ENCODE measurements at regions not wholly inside any gene's neighbourhood (a gene's known extent, or its start where the extent isn't known, plus 50 kb on each side); places are given as distances from the start of the nearest gene placed in this dataset.

DNA sequence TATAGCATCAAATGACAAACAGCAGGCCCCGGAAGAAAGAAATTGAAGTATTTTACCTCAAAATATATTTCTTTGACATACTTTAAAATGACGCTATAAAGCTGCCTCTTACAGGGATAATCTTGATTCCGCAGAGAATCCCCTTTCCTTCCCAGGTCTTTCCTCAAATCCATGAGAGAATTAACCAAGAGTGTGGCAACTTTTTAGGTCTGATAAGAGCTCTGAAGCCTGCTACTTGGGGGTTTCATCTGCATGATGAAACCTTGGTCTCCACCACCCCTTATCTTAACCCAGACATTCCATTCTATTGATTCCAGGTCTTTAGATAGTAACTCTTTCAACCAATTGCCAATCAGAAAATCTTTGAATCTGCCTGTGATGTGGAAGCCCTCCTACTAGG, 173.8 kb downstream of the CEMIP2 start:
- FAIRE-seq (no peak), ATAC-seq (no peak), DNase-seq (ENCODE audit: low read depth in 1 of 2, low spot score in 1 of 2) (no peak)
- H3K4me1 ChIP-seq: no peaks in the 10 kb centered on the region
- no peak overlapping the region for H3K4me2 ChIP-seq
- 93% methylated on average over 3 of the region's 3 CpGs for WGBS (ENCODE audit: missing lambda C conversion rate)
- ChIA-PET POLR2A (no interaction called here), CTCF (interaction anchor here (0.7 to 4.0 kb wide), 2 partner anchors 10 to 103 kb away, joined by 3 to 21 read pairs; no protein-coding TSS in a partner anchor)
- no peak overlapping the region for H3K27ac ChIP-seq
- no peak overlapping the region for H3K4me3 ChIP-seq
- TF ChIP-seq CBX2 (IDR thresholded peaks at IDR 0.05; ENCODE audit: borderline replicate concordance, low read depth): no peak
- no peak for TF ChIP-seq FOSB (CRISPR knock-in tag; IDR thresholded peaks at IDR 0.05)
- no peak for TF ChIP-seq BHLHE40 (IDR thresholded peaks at IDR 0.05; ENCODE audit: low read depth, low read length)
- no peak for TF ChIP-seq JUN (IDR thresholded peaks at IDR 0.05)
- TF ChIP-seq CBX8 (IDR thresholded peaks at IDR 0.05): no peak
- no peak for TF ChIP-seq GATA3 (IDR thresholded peaks at IDR 0.05; ENCODE audit: borderline replicate concordance)
- TF ChIP-seq, protein P1, sequence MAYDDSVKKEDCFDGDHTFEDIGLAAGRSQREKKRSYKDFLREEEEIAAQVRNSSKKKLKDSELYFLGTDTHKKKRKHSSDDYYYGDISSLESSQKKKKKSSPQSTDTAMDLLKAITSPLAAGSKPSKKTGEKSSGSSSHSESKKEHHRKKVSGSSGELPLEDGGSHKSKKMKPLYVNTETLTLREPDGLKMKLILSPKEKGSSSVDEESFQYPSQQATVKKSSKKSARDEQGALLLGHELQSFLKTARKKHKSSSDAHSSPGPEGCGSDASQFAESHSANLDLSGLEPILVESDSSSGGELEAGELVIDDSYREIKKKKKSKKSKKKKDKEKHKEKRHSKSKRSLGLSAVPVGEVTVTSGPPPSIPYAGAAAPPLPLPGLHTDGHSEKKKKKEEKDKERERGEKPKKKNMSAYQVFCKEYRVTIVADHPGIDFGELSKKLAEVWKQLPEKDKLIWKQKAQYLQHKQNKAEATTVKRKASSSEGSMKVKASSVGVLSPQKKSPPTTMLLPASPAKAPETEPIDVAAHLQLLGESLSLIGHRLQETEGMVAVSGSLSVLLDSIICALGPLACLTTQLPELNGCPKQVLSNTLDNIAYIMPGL (CRISPR knock-in tag; IDR thresholded peaks at IDR 0.05; ENCODE audit: borderline replicate concordance): no peak
- no peak for TF ChIP-seq FOSL2 (IDR thresholded peaks at IDR 0.05)
- TF ChIP-seq FOSL2 (CRISPR knock-in tag; IDR thresholded peaks at IDR 0.05): no peak
- TF ChIP-seq, protein P2, sequence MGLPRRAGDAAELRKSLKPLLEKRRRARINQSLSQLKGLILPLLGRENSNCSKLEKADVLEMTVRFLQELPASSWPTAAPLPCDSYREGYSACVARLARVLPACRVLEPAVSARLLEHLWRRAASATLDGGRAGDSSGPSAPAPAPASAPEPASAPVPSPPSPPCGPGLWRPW (IDR thresholded peaks at IDR 0.05): no peak
- no peak for TF ChIP-seq EHMT2 (IDR thresholded peaks at IDR 0.05; ENCODE audit: low read depth)
- no peak for TF ChIP-seq RCOR1 (IDR thresholded peaks at IDR 0.05; ENCODE audit: low read depth, low read length)
- TF ChIP-seq EHF (CRISPR knock-in tag; IDR thresholded peaks at IDR 0.05): no peak
- TF ChIP-seq, protein P3, sequence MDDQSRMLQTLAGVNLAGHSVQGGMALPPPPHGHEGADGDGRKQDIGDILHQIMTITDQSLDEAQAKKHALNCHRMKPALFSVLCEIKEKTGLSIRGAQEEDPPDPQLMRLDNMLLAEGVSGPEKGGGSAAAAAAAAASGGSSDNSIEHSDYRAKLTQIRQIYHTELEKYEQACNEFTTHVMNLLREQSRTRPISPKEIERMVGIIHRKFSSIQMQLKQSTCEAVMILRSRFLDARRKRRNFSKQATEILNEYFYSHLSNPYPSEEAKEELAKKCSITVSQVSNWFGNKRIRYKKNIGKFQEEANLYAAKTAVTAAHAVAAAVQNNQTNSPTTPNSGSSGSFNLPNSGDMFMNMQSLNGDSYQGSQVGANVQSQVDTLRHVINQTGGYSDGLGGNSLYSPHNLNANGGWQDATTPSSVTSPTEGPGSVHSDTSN (IDR thresholded peaks at IDR 0.05): no peak
- TF ChIP-seq, protein P4, sequence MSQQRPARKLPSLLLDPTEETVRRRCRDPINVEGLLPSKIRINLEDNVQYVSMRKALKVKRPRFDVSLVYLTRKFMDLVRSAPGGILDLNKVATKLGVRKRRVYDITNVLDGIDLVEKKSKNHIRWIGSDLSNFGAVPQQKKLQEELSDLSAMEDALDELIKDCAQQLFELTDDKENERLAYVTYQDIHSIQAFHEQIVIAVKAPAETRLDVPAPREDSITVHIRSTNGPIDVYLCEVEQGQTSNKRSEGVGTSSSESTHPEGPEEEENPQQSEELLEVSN (IDR thresholded peaks at IDR 0.05; ENCODE audit: borderline replicate concordance, low read depth): no peak
- TF ChIP-seq TP53 (CRISPR knock-in tag; IDR thresholded peaks at IDR 0.05): no peak
- no peak for TF ChIP-seq MYC (IDR thresholded peaks at IDR 0.05; ENCODE audit: borderline replicate concordance, low read length)
- TF ChIP-seq, protein P5, sequence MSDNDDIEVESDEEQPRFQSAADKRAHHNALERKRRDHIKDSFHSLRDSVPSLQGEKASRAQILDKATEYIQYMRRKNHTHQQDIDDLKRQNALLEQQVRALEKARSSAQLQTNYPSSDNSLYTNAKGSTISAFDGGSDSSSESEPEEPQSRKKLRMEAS (IDR thresholded peaks at IDR 0.05): no peak
- no peak for TF ChIP-seq EP300 (IDR thresholded peaks at IDR 0.05)
- TF ChIP-seq NR3C1 (IDR thresholded peaks at IDR 0.05): no peak
- no peak for TF ChIP-seq HOXA7 (CRISPR knock-in tag; IDR thresholded peaks at IDR 0.05)
- H3K9me3 ChIP-seq: no peaks in the 10 kb centered on the region

DNA sequence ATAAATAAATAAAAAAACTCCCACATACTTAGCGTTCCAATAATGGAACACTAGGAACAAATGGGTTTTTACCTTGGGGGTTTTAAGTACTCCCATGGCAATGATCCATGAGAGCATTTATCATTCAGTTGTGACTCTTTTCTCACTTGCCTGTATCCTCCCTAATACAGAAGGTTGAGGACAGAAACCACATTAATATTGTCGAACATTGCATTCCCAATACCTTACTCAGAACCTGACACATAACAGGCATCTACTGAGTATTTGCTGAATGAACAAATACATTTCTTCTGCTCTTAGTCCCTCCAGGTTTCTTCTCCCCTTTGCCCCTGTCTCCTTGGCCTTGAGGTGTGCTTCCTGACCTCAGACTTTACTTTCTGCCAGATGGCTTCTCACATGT, 175.9 kb downstream of the CEMIP2 start:
- Histone ChIP-seq H3K4me3 (no peak overlapping the region), H3K4me1 (peaks cover 6% of the 10 kb centered on the region; the same call in 2 of the 3 replicates), H3K9me3 (no peaks in the 10 kb centered on the region), H3K4me2 (no peak overlapping the region), H3K27ac (no peak overlapping the region)
- DNase-seq (ENCODE audit: low read depth in 1 of 2, low spot score in 1 of 2): no peak
- CTCF ChIA-PET: interaction anchor here (0.6 to 4.0 kb wide), 2 partner anchors 12 to 1299 kb away, joined by 3 to 21 read pairs; no protein-coding TSS in a partner anchor
- WGBS (ENCODE audit: missing lambda C conversion rate): 54% methylated on average over 2 of the region's 2 CpGs
- POLR2A ChIA-PET: no interaction called here
- FAIRE-seq: no peak
- ATAC-seq: 0 out of 6 replicates have a peak, but pooled peaks of 1 of the 2 experiments have one; percentile 27
- TF ChIP-seq, protein P1 (CRISPR knock-in tag; IDR thresholded peaks at IDR 0.05; ENCODE audit: borderline replicate concordance): no peak
- no peak for TF ChIP-seq POLR2AphosphoS2 (conservative IDR thresholded peaks at IDR 0.05; ENCODE audit: low read length)
- no peak for TF ChIP-seq EHMT2 (IDR thresholded peaks at IDR 0.05; ENCODE audit: low read depth)
- no peak for TF ChIP-seq CEBPB (IDR thresholded peaks at IDR 0.05)
- no peak for TF ChIP-seq RAD21 (conservative IDR thresholded peaks at IDR 0.05 in 1 of 2, IDR thresholded peaks at IDR 0.05 in 1 of 2)
- TF ChIP-seq NFE2L2 (conservative IDR thresholded peaks at IDR 0.05; ENCODE audit: low read length): no peak
- no peak for TF ChIP-seq ZSCAN20 (CRISPR knock-in tag; IDR thresholded peaks at IDR 0.05)
- TF ChIP-seq HOXA7 (CRISPR knock-in tag; IDR thresholded peaks at IDR 0.05): no peak
- no peak for TF ChIP-seq RNF2 (IDR thresholded peaks at IDR 0.05; ENCODE audit: borderline replicate concordance, low read depth)
- TF ChIP-seq, protein P6, sequence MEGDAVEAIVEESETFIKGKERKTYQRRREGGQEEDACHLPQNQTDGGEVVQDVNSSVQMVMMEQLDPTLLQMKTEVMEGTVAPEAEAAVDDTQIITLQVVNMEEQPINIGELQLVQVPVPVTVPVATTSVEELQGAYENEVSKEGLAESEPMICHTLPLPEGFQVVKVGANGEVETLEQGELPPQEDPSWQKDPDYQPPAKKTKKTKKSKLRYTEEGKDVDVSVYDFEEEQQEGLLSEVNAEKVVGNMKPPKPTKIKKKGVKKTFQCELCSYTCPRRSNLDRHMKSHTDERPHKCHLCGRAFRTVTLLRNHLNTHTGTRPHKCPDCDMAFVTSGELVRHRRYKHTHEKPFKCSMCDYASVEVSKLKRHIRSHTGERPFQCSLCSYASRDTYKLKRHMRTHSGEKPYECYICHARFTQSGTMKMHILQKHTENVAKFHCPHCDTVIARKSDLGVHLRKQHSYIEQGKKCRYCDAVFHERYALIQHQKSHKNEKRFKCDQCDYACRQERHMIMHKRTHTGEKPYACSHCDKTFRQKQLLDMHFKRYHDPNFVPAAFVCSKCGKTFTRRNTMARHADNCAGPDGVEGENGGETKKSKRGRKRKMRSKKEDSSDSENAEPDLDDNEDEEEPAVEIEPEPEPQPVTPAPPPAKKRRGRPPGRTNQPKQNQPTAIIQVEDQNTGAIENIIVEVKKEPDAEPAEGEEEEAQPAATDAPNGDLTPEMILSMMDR (IDR thresholded peaks at IDR 0.05): no peak
- TF ChIP-seq ZFP36 (IDR thresholded peaks at IDR 0.05; ENCODE audit: borderline replicate concordance, partially characterized antibody): no peak
- no peak for TF ChIP-seq RCOR1 (IDR thresholded peaks at IDR 0.05; ENCODE audit: low read depth, low read length)
- no peak for TF ChIP-seq BHLHE40 (IDR thresholded peaks at IDR 0.05; ENCODE audit: low read depth, low read length)
- no peak for TF ChIP-seq HOXB5 (CRISPR knock-in tag; IDR thresholded peaks at IDR 0.05)

Data from A549 (cell line).